NCI-H2227 treated with DMSO at 0.1 percent for 48 hours (cell line): ENCODE measurements at regions not wholly inside any gene's neighbourhood (a gene's known extent, or its start where the extent isn't known, plus 50 kb on each side); places are given as distances from the start of the nearest gene placed in this dataset.

Source experiments
- DNase-seq: peaks from one replicate; lab custom pipeline; 2025; lab: John Stamatoyannopoulos, UW

DNA sequence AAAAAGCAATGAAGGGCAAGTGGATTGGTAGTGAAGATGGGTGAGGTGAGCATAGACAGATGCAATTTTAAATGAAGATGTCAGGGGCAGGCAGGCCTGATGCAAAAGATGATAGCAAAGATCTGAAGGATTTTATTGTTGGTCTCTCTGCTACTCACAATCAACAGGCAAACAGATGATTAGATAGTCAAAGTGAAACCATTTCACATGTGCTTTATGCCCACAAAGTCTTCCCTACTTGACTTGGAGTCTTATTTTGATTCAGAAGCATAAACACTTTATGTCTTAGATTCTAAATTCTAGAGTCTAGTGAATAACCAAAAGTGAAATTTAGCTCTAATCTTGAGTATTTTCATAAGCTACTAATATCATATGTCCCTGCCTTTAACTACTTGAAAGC lies 153.8 kb upstream of the HNRNPA3 start:
- DNase-seq: no peak

DNA sequence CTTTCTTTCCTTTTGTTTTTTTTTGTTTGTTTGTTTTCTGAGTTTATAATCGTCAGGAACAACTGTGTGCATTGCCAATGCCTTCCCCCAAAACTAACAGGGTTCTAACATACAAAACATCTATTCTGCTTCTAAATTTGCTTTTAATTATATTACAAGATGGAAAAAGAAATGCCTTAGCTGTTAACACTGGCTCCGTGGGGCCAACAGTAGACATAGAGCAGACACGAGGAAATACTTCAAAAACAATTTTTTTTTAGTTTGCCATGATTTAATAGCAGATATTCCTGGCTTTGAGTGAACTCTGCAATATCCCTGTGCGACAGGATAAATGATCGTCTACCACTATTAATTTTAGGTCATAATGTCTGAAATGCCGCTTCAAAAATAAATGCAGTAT lies 153.3 kb upstream of the HNRNPA3 start:
- DNase-seq: no peak

GRCh38 chr2:177063331-177063730 lies 149.3 kb upstream of the HNRNPA3 start:
- no peak for DNase-seq

- no peak for DNase-seq
These were observed 148.2 kb upstream of the HNRNPA3 start for GRCh38 chr2:177064422-177064821.

DNA sequence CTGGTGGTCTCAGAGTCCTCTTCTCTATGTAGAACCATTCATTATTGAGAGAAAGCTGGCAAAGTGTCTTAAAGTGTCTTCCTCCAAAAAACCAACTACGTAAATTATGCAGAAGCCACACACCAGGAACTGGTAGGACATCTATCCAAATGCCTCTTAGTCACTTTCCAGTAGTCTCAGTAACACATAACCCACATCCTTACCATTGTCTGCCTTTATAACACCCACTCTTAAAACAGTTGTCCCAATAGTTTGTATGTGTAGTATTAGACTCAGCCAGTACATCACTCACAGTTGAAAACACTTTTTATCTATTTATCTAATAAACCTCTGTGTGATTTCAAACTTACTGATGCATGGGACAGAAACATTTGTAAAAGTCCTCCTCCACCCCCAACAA lies 143.6 kb upstream of the HNRNPA3 start:
- no peak for DNase-seq

DNA sequence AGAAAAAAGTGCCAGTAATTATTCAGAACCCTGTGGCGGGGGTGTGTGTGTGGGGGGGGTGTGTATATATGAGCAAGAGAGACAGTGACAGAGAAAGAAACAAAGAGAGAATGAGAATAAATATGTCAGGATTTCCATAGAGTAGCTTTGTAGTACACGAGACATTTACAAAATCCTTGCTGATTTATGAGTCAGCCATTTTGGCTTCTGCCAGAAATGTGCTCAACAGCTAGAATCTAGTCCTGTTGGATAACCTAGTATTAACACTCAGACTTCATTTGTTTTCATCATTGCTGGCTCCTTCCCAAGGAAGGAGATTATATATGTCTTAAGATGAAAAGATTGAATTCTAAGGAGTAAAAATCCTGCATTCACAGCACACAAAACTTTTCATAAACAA lies 140.5 kb upstream of the HNRNPA3 start:
- DNase-seq: no peak

GRCh38 chr2:177073611-177074010 lies 139.0 kb upstream of the HNRNPA3 start:
- no peak for DNase-seq

GRCh38 chr2:177074099-177074710 lies 138.4 kb upstream of the HNRNPA3 start:
- DNase-seq: peak; percentile 45

DNA sequence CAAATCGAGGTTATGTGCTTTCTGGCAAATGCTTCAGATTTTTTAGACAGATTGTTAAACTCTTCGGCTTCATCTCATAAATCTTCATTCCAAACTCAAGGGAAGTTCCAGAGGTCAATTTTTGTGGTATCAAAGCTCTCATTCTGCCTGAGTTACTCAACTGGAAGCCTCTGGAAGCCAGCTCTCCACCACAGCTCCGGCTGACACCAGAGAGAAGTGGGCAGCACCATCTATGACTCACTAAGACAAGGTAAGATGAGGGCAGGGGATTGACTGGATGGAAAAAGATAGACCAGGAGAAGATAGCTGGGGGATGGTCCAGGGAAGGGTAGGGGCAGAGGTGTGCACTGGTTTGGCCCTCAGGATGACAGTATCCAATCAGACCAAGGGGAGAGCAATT lies 137.3 kb upstream of the HNRNPA3 start:
- no peak for DNase-seq

GRCh38 chr2:177076636-177077179 lies 135.9 kb upstream of the HNRNPA3 start:
- peak; percentile 28 for DNase-seq

DNA sequence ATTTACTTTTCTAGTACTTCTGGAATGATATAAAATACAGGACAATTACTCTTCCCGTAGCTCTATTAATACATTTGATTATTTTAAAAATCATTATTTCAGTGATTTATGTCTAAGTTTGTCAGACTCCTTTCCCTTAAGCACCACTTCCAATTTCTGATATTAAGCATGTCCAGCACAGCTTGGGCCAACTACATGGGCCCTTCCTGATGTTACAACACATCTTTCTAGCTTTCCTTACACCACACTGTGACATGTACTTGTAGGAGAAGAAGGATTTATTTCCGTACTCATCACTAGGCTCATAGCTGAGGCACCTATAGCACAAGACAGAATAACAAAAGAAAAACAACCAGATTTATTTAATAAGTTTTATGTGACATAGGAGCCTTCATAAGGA lies 134.8 kb upstream of the HNRNPA3 start:
- no peak for DNase-seq

GRCh38 chr2:177078416-177078815 lies 134.2 kb upstream of the HNRNPA3 start:
- no peak for DNase-seq

DNA sequence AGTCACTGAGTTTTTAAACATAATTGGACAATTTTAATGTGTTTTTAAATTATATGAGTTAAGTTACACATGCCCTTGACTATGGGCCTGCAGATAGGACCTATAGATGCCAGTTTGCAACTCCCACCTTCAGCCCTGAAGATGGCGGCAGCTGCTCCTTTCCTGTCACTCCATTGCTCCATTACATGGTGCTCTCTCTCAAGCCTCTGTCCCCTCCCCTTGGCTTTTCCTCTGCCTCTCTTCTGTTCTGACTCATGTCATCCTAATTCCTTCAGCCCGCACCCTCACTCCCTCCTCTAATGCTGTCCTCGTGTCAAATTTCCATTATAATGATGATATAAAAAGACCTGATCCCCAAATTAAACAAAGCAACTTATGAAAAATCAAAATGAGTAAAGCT lies 133.7 kb upstream of the HNRNPA3 start:
- no peak for DNase-seq

GRCh38 chr2:177080746-177081284 lies 131.8 kb upstream of the HNRNPA3 start:
- DNase-seq: no peak

DNA sequence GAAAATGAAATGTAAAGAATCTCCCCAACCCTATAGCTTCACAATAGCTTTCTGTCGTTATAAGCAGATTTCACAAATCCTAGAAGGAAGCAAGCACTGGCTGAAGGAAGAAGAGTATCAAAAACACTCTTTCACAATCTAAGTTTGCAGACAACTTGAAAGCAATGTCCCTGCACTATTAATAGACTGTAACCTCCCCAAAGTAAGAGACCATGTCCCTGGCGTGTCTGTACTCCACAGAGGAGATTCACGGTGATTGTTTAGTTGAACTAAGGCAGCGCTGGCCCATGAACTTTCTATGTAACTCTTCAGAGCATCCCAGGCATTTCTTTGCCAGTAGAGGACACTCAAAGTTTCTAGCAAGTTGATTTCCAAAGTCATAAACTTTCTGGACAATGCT lies 128.0 kb upstream of the HNRNPA3 start:
- no peak for DNase-seq

DNA sequence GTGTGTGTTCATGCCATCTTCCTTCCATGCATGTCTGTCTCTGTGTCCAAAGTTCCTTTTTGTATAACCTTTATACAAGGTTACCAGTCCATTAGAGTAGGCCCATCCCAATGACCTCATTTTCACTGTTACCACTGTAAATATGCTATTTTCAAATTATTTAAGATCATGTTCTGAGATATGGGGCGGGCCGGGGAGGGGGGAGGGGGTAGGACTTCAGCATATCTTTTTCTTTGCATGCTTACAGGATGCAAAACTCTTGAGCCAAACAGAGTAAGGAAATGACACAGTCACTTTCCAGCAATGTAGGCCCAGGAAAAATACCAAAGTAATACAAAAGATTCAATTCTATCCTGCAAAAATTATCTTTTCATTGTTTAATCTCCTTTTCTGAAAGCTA lies 124.1 kb upstream of the HNRNPA3 start:
- DNase-seq: no peak

DNA sequence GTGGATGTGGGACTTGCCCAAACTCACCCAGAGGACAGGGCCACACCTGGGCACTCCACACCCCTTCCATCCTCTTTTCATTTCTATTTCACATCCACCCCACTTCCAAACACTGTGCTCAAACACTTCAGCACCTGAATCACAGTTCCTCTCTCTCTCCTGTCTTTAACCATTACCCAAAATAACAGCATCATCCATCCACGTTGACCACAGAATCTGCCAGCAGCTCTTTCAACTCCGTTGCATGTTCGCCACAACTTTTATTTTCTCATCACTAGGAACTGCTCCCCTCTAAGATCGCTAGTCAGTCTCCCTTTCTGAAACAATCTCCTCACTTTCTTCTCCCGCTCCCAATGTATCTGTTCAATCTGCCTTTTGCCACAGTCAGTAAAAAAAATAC lies 121.6 kb upstream of the HNRNPA3 start:
- no peak for DNase-seq

DNA sequence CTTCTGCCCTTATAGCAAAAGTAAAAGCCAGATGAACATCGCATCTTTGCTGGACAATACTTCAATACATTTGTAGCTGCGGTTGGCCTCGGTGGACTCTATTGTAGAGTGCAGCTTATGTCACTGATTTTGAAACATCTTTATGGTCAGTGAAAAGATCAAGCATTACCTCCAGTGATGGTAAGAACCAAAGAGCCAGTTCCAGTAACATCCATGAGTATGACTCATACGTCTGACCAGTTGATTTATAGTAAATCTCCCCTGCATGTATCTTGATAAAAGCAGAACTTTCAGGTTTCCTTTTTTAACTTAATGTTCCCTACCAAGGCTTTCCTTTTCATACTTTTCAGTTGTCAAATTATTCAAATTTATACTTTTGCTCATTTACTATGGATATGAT lies 119.2 kb upstream of the HNRNPA3 start:
- DNase-seq: no peak

- no peak for DNase-seq
These were observed 114.5 kb upstream of the HNRNPA3 start for GRCh38 chr2:177098001-177098613.

- DNase-seq: no peak
These were observed 110.7 kb upstream of the HNRNPA3 start for GRCh38 chr2:177101930-177102329.

- no peak for DNase-seq
These were observed 106.4 kb upstream of the HNRNPA3 start for GRCh38 chr2:177106212-177106611.

DNA sequence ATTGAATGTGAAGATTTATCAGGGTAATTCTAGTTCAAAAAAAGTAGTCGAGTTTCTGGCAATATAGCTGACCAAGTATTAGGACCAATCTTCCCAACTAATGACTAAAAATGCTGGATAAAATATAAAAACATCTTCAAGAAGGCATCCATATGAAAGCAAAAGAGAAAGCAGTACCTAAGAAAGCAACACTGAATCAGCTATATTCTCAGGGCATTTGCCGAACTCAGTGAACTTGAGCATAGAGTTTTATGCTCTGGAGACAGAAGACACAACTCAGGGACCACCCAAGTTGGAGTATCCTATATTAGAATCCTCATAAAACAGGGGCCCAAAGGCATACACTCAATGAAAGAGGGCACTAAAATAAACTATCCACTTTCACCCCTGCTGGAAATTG lies 103.7 kb upstream of the HNRNPA3 start:
- no peak for DNase-seq

DNA sequence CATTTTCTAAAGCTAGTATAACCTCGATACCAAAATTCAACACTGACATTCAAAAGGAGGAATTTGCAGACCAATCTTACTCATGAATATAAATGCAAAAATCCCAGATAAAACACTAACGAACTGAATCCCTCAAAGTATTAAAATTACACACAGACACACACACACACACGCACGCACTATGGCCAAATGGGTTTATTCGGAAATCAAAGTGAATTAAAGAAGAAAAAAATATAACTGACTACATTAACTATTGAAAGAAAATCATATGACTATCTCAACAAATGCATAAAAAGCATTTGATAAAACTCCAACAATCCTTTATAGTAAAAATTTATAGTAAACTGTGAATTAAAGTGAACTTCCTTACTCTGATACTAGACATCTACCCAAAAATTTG lies 97.9 kb upstream of the HNRNPA3 start:
- no peak for DNase-seq

DNA sequence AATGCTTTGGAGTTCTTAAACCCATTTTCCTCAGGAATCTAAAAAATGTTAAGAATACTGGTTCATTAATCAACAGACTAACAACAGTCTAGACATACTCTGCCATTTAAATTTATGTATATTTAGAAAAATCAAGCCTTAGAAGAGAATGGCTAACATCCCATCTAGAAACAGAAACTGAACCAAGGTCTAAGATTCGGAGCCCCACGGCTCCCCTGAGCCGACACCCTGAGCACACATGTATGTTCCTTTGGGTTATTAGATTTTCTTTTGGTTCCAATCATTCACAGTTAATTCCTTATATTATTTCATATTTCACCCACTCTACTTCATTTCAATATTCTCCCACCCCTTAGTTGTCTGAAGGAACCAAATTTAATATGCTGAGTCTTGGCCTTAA lies 94.8 kb upstream of the HNRNPA3 start:
- DNase-seq: no peak
